Fibroblast of mammary gland (primary cell): ENCODE measurements at regions not wholly inside any gene's neighbourhood (a gene's known extent, or its start where the extent isn't known, plus 50 kb on each side); places are given as distances from the start of the nearest gene placed in this dataset.

Experiments
- DNase-seq: peaks from one replicate; pipeline ENCODE4 v3.0.0-alpha.2; 2010; ENCODE audit warnings: low read depth
- H3K4me3 ChIP-seq: 2 replicates; pipeline ENCODE4 v1.5.1; 2011; ENCODE audit warnings: low read depth, mild to moderate bottlenecking, low read length, moderate library complexity; ENCODE audit not compliant: control insufficient read depth
- CTCF ChIP-seq: conservative IDR thresholded peaks from 2 replicates; pipeline ENCODE4 v1.5.1; 2011; ENCODE audit warnings: low read depth, low read length, inconsistent platforms; ENCODE audit not compliant: control insufficient read depth, insufficient read depth

GRCh38 chr2:235162837-235163197, 211.0 kb downstream of the SH3BP4 start:
- TF ChIP-seq CTCF, result no peak
- no peak overlapping the region for H3K4me3 ChIP-seq
- DNase-seq, result no peak

GRCh38 chr2:235165136-235165535, 213.3 kb downstream of the SH3BP4 start:
- TF ChIP-seq CTCF, result no peak
- no peak for DNase-seq
- H3K4me3 ChIP-seq, result no peak overlapping the region

DNA sequence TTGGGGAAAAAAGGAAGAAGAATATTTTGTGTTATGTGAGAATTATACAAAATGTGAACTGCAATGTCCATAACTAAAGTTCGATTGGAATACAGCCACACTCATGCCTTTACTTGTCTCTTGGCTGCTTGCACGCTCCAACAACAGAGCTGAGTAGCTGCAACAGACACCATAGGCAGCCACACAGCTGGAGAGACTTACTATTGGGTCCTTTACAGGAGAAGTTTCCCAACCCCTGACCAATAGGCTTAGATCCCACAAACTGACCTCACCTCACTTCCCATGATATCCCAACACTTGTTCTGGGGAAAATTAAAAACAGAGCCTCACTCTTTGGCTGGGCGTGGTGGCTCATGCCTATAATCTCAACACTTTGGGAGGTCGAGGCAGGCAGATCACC, 213.8 kb downstream of the SH3BP4 start:
- no peak for TF ChIP-seq CTCF
- peak; percentile 30 for DNase-seq

GRCh38 chr2:235168174-235168979, 216.6 kb downstream of the SH3BP4 start:
- no peak for TF ChIP-seq CTCF
- no peak overlapping the region for H3K4me3 ChIP-seq
- no peak for DNase-seq

More for the DNA sequence above, 213.8 kb downstream of the SH3BP4 start:
- H3K4me3 ChIP-seq, result no peak overlapping the region

GRCh38 chr2:235170016-235170415, 218.2 kb downstream of the SH3BP4 start:
- peak; percentile 95 for DNase-seq
- H3K4me3 ChIP-seq, result no peak overlapping the region
- TF ChIP-seq CTCF, result no peak

- peak overlapping the region; percentile 7 for H3K4me3 ChIP-seq
- peak; percentile 79 for DNase-seq
- TF ChIP-seq CTCF, result peak; percentile 28
These were observed 219.0 kb downstream of the SH3BP4 start for GRCh38 chr2:235170536-235171521.
